Kidney epithelial cell (primary cell): ENCODE measurements at regions not wholly inside any gene's neighbourhood (a gene's known extent, or its start where the extent isn't known, plus 50 kb on each side); places are given as distances from the start of the nearest gene placed in this dataset.
"Not testable (repeated sequence)": the region's sequence is repeated elsewhere in the genome, so short reads cannot be mapped to it uniquely, and the experiment has no call there.

Source experiments
- DNase-seq: peaks from one replicate; pipeline ENCODE4 v3.0.0-alpha.2; 2010; ENCODE audit warnings: low read depth
- H3K27me3 ChIP-seq: 2 replicates; pipeline ENCODE4 v1.6.0; 2011; ENCODE audit warnings: low read length; ENCODE audit not compliant: control insufficient read depth, insufficient read depth
- H3K36me3 ChIP-seq: 2 replicates; pipeline ENCODE4 v1.5.1; 2011; ENCODE audit warnings: low read length; ENCODE audit not compliant: control insufficient read depth, insufficient read depth
- H3K4me3 ChIP-seq: 2 replicates; pipeline ENCODE4 v1.5.1; 2011; ENCODE audit warnings: low read depth, mild to moderate bottlenecking, control low read depth, low read length
- CTCF ChIP-seq: IDR thresholded peaks from 2 replicates; pipeline ENCODE4 v1.5.1; 2011; ENCODE audit warnings: mild to moderate bottlenecking, moderate library complexity, low read length, control low read depth, inconsistent platforms; ENCODE audit not compliant: insufficient read depth, poor library complexity, severe bottlenecking

DNA sequence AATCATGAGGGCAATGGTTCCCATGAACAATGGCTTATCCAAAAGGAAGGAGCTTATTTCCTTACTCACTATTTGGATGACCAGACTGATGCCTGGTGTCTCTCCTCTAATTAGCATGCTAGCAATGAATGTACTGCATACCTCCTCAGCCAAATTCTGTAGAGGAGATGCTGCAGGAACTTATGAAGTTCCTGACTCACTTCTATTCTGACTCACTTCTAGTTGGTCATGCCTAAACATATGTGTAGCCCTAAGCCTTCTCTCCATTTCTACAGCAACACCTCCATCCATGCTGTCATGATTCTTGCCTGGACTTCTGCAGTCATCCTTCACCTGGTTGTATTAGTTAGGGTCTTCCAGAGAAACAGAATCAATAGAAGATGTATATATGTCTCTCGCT, 59.9 kb upstream of the MRPS9 start:
- DNase-seq, result no peak
- no peaks in the 10 kb centered on the region for H3K36me3 ChIP-seq
- TF ChIP-seq CTCF, result no peak
- H3K4me3 ChIP-seq, result no peak overlapping the region
- H3K27me3 ChIP-seq, result no peaks in the 10 kb centered on the region

DNA sequence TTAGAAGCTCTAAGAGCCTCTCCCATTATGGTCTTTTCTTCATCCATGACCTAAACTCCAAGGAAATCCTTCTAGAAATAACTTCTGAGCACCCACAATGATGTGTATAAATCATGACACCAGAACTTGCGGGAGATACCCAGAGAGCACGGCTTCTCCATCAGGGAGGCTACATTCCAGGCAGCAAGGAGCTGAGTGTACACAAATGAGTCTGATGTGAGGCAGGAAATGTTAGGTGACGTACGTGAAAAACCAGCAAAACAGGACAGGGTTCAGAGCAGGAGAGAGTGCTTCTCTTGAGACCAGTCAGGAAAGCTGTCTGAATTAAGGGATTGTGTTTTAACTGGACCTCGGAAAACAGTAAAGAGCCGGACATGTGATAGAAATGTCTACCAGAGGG, 58.1 kb upstream of the MRPS9 start:
- not testable (repeated sequence) for H3K4me3 ChIP-seq, H3K36me3 ChIP-seq, H3K27me3 ChIP-seq, DNase-seq

DNA sequence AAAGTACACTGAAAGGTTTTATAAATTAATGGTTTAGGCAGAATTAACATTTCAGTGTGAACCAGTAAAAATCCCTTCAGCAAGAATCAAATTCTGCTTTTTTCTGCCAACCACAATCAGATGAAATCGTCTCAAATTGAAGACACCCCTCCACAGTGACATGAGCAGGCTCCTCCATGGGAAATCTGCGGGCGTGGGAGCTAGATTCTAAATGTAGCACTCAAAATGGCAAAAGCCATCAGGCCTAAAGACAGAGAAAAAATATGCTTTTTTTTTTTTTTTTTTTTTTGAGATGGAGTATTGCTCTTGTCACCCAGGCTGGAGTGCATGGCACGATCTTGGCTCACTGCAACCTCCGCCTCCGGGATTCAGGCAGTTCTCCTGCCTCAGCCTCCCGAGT, 55.8 kb upstream of the MRPS9 start:
- no peaks in the 10 kb centered on the region for H3K36me3 ChIP-seq
- no peak for TF ChIP-seq CTCF
- no peaks in the 10 kb centered on the region for H3K27me3 ChIP-seq
- no peak for DNase-seq
- no peak overlapping the region for H3K4me3 ChIP-seq
